ENCODE measurements at regions not wholly inside any gene's neighbourhood (a gene's known extent, or its start where the extent isn't known, plus 50 kb on each side); places are given as distances from the start of the nearest gene placed in this dataset.

DNA sequence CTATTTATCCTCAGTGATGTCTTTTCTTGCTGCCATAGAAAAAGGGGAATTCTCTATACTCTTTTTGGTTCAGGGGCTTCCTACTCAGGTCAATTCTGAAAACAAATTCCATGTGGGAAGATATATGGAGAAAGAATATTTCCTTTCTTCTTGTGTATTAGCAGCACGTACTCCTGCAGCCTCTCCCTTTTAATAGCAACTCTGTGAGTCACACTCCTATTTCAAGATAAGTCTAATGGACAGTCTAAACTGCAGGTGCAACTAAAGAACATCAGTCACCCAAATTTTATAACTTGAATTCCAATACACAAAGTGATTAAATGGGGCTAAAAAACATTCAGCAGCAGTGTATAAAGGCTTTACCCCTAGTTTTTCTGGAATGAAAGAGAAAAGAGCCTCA lies 942.2 kb downstream of the CNTNAP5 start:
- intact Hi-C loops (cut with DNase I): no loop called here
- no peaks in the 10 kb centered on the region for H3K27me3 ChIP-seq (ENCODE audit: control insufficient read depth, insufficient read depth, low read length)
- no peak for FAIRE-seq
- no peaks in the 10 kb centered on the region for H3K36me3 ChIP-seq (ENCODE audit: control insufficient read depth in 2 of 3, insufficient read depth in 3 of 3, low read length in 3 of 3)
- H3K27ac ChIP-seq (ENCODE audit: low read depth in 2 of 2, low read length in 2 of 2): no peak overlapping the region
- H3K4me3 ChIP-seq (ENCODE audit: low read length in 3 of 3): no peak overlapping the region
- DNase-seq: no peak
- TF ChIP-seq, protein P1, sequence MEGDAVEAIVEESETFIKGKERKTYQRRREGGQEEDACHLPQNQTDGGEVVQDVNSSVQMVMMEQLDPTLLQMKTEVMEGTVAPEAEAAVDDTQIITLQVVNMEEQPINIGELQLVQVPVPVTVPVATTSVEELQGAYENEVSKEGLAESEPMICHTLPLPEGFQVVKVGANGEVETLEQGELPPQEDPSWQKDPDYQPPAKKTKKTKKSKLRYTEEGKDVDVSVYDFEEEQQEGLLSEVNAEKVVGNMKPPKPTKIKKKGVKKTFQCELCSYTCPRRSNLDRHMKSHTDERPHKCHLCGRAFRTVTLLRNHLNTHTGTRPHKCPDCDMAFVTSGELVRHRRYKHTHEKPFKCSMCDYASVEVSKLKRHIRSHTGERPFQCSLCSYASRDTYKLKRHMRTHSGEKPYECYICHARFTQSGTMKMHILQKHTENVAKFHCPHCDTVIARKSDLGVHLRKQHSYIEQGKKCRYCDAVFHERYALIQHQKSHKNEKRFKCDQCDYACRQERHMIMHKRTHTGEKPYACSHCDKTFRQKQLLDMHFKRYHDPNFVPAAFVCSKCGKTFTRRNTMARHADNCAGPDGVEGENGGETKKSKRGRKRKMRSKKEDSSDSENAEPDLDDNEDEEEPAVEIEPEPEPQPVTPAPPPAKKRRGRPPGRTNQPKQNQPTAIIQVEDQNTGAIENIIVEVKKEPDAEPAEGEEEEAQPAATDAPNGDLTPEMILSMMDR (IDR thresholded peaks at IDR 0.05; ENCODE audit: borderline replicate concordance, extremely low read depth, insufficient read depth): no peak
- no peaks in the 10 kb centered on the region for H3K9me3 ChIP-seq (ENCODE audit: control insufficient read depth in 2 of 3, insufficient read depth in 1 of 3, low read length in 3 of 3)
- no peaks in the 10 kb centered on the region for H3K4me1 ChIP-seq (ENCODE audit: control insufficient read depth in 2 of 3, insufficient read depth in 2 of 3, low read depth in 1 of 3, low read length in 3 of 3)
- H3K9ac ChIP-seq (ENCODE audit: low read length in 3 of 3): no peak overlapping the region

DNA sequence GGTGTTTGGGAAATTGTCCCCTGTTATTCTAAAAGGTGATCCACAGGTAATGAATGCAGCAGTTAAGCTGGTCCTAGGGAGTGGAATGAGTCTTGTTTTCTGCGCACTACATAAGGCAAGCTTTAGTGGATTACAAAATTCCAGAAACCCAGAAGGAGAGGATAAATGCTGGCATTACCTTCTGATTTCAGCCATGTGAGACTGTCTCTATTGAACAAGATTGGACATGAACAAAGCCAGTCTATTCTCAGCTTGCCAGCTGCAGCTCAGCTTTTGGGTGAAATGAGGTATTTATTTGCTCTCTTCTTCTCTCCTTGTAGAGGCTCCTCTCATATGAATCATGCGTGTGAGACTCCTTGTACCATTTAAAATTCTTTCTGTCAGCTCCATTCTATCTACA lies 944.9 kb downstream of the CNTNAP5 start:
- intact Hi-C loops (cut with DNase I): no loop called here
- Histone ChIP-seq H3K4me1 (ENCODE audit: control insufficient read depth in 2 of 3, insufficient read depth in 2 of 3, low read depth in 1 of 3, low read length in 3 of 3) (peaks cover 0 to 4% (median 0%) of the 10 kb centered on the region in 3 donors), H3K36me3 (ENCODE audit: control insufficient read depth in 2 of 3, insufficient read depth in 3 of 3, low read length in 3 of 3) (no peaks in the 10 kb centered on the region), H3K9ac (ENCODE audit: low read length in 3 of 3) (no peak overlapping the region), H3K27ac (ENCODE audit: low read depth in 2 of 2, low read length in 2 of 2) (no peak overlapping the region), H3K9me3 (ENCODE audit: control insufficient read depth in 2 of 3, insufficient read depth in 1 of 3, low read length in 3 of 3) (no peaks in the 10 kb centered on the region), H3K27me3 (ENCODE audit: control insufficient read depth, insufficient read depth, low read length) (no peaks in the 10 kb centered on the region), H3K4me3 (ENCODE audit: low read length in 3 of 3) (no peak overlapping the region)
- FAIRE-seq (no peak), DNase-seq (no peak)
- TF ChIP-seq, protein P1 (IDR thresholded peaks at IDR 0.05; ENCODE audit: borderline replicate concordance, extremely low read depth, insufficient read depth): no peak

DNA sequence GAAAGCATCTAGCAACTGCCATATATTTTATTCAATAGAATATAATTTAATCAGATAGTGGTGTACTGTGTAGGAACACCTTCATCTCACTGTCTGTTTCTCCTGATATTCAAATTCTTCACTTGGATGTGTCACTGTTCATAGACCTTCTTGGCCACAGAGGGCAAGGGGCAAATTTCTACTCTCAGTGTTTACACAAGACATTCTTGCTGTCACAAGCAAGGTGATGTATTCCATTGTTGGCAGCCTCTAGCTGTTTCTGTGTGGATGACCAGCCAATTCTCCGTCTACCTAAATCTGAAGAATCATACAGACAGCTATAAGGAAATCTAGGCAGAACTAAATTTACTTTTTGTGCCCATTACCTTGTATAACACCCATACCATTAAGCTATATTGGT lies 948.3 kb downstream of the CNTNAP5 start:
- H3K36me3 ChIP-seq (ENCODE audit: control insufficient read depth in 2 of 3, insufficient read depth in 3 of 3, low read length in 3 of 3): no peaks in the 10 kb centered on the region
- H3K4me1 ChIP-seq (ENCODE audit: control insufficient read depth in 2 of 3, insufficient read depth in 2 of 3, low read depth in 1 of 3, low read length in 3 of 3): peaks cover 0 to 4% (median 0%) of the 10 kb centered on the region in 3 donors
- FAIRE-seq: no peak
- TF ChIP-seq, protein P1 (IDR thresholded peaks at IDR 0.05; ENCODE audit: borderline replicate concordance, extremely low read depth, insufficient read depth): no peak
- intact Hi-C loops (cut with DNase I): no loop called here
- no peaks in the 10 kb centered on the region for H3K9me3 ChIP-seq (ENCODE audit: control insufficient read depth in 2 of 3, insufficient read depth in 1 of 3, low read length in 3 of 3)
- no peak overlapping the region for H3K27ac ChIP-seq (ENCODE audit: low read depth in 2 of 2, low read length in 2 of 2)
- no peak overlapping the region for H3K4me3 ChIP-seq (ENCODE audit: low read length in 3 of 3)
- H3K9ac ChIP-seq (ENCODE audit: low read length in 3 of 3): no peak overlapping the region
- no peak for DNase-seq
- no peaks in the 10 kb centered on the region for H3K27me3 ChIP-seq (ENCODE audit: control insufficient read depth, insufficient read depth, low read length)

DNA sequence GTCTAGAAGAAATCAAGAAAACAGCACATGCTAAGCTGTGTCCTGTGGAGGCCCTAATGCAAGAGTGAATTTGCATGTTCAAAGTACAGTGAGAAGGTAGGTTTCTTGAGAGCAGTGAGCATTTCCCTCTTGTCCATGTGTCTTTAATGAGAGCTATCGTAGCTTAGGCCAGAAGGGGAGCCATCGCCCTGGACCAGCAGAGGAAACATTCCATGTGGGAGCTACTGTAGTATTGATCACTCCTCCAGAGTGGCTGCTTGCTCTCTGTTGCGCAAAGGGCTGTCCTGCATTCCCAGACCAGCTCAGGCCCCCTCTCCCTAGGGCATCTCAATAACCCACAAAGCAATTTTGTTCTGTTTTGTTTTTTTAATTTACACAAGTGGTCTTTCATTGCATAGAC lies 950.1 kb downstream of the CNTNAP5 start:
- Histone ChIP-seq H3K36me3 (ENCODE audit: control insufficient read depth in 2 of 3, insufficient read depth in 3 of 3, low read length in 3 of 3) (no peaks in the 10 kb centered on the region), H3K27me3 (ENCODE audit: control insufficient read depth, insufficient read depth, low read length) (no peaks in the 10 kb centered on the region), H3K4me3 (ENCODE audit: low read length in 3 of 3) (no peak overlapping the region), H3K27ac (ENCODE audit: low read depth in 2 of 2, low read length in 2 of 2) (no peak overlapping the region), H3K9me3 (ENCODE audit: control insufficient read depth in 2 of 3, insufficient read depth in 1 of 3, low read length in 3 of 3) (no peaks in the 10 kb centered on the region), H3K4me1 (ENCODE audit: control insufficient read depth in 2 of 3, insufficient read depth in 2 of 3, low read depth in 1 of 3, low read length in 3 of 3) (peaks cover 0 to 4% (median 0%) of the 10 kb centered on the region in 3 donors), H3K9ac (ENCODE audit: low read length in 3 of 3) (no peak overlapping the region)
- DNase-seq (no peak), FAIRE-seq (no peak)
- TF ChIP-seq, protein P1 (IDR thresholded peaks at IDR 0.05; ENCODE audit: borderline replicate concordance, extremely low read depth, insufficient read depth): no peak
- intact Hi-C loops (cut with DNase I): no loop called here
